Stimulated activated CD8-positive, alpha-beta memory T cell treated with anti-CD3 and anti-CD28 coated beads, Interleukin-12 subunit alpha, Interleukin-12 subunit beta, amount 100 ng/mL, for 24 hours (primary cell): ENCODE measurements at regions not wholly inside any gene's neighbourhood (a gene's known extent, or its start where the extent isn't known, plus 50 kb on each side); places are given as distances from the start of the nearest gene placed in this dataset.

ENCODE experiments used
- DNase-seq: peaks from one replicate; pipeline ENCODE4 v3.0.0-alpha.2; 2020; ENCODE audit errors: extremely low read depth

- no peak for DNase-seq
Observed at GRCh38 chr20:56957737-56958553, 308.5 kb downstream of the BMP7 start.

- DNase-seq = no peak
Observed at GRCh38 chr20:56964901-56965300, 301.5 kb downstream of the BMP7 start.

GRCh38 chr20:56967916-56968315, 298.5 kb downstream of the BMP7 start:
- no peak for DNase-seq

- no peak for DNase-seq
Observed at GRCh38 chr20:56968376-56969048, 297.9 kb downstream of the BMP7 start.

- DNase-seq = no peak
Observed at GRCh38 chr20:56974499-56975250, 291.8 kb downstream of the BMP7 start.

- DNase-seq = no peak
Observed at GRCh38 chr20:56975838-56976237, 290.6 kb downstream of the BMP7 start.

- DNase-seq = no peak
Observed at GRCh38 chr20:56976336-56976735, 290.1 kb downstream of the BMP7 start.

GRCh38 chr20:56978475-56978874, 288.0 kb downstream of the BMP7 start:
- no peak for DNase-seq

- no peak for DNase-seq
Observed at GRCh38 chr20:56979125-56979524, 287.3 kb downstream of the BMP7 start.

- DNase-seq = no peak
Observed at GRCh38 chr20:56981301-56981700, 285.1 kb downstream of the BMP7 start.

- DNase-seq = no peak
Observed at GRCh38 chr20:56983813-56984212, 282.6 kb downstream of the BMP7 start.

- DNase-seq = no peak
Observed at GRCh38 chr20:56985066-56985685, 281.3 kb downstream of the BMP7 start.

- DNase-seq = no peak
Observed at GRCh38 chr20:56986476-56986875, 280.0 kb downstream of the BMP7 start.

- DNase-seq = no peak
Observed at GRCh38 chr20:56986931-56987720, 279.3 kb downstream of the BMP7 start.

- no peak for DNase-seq
Observed at GRCh38 chr20:56987986-56988385, 278.5 kb downstream of the BMP7 start.

- DNase-seq = no peak
Observed at GRCh38 chr20:56988446-56988845, 278.0 kb downstream of the BMP7 start.

GRCh38 chr20:56989516-56989915, 276.9 kb downstream of the BMP7 start:
- no peak for DNase-seq

- no peak for DNase-seq
Observed at GRCh38 chr20:56993020-56993559, 273.4 kb downstream of the BMP7 start.

GRCh38 chr20:56994006-56994405, 272.4 kb downstream of the BMP7 start:
- no peak for DNase-seq

GRCh38 chr20:56995149-56995548, 271.3 kb downstream of the BMP7 start:
- no peak for DNase-seq

- no peak for DNase-seq
Observed at GRCh38 chr20:56995635-56996075, 270.8 kb downstream of the BMP7 start.
